GM21423 (cell line): ENCODE measurements at regions not wholly inside any gene's neighbourhood (a gene's known extent, or its start where the extent isn't known, plus 50 kb on each side); places are given as distances from the start of the nearest gene placed in this dataset.

ENCODE experiments used
- ATAC-seq: cut with Tn5 transposase; IDR thresholded peaks from one replicate; pipeline ENCODE4 v1.9.1; 2021; ENCODE audit warnings: mild to moderate bottlenecking, moderate library complexity; ENCODE audit not compliant: unreplicated experiment

DNA sequence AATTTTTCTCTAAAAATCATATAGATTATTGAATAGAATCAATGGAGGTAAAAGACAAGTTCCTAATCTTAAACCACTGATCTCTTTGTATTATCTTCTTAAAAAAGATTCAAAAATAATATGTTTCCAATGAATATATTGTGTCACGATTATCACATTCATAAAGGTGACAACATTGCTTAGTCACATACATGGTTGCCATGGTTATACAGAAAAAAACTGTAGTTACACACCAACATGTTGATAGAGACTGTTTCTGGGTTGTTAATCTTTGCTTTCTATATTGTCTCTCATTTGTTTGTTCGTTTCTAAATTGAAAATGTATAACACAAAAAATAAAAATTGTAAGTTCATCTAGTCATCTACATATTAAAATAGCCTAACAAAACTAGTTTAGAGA, 376.0 kb upstream of the ALCAM start:
- no peak for ATAC-seq

DNA sequence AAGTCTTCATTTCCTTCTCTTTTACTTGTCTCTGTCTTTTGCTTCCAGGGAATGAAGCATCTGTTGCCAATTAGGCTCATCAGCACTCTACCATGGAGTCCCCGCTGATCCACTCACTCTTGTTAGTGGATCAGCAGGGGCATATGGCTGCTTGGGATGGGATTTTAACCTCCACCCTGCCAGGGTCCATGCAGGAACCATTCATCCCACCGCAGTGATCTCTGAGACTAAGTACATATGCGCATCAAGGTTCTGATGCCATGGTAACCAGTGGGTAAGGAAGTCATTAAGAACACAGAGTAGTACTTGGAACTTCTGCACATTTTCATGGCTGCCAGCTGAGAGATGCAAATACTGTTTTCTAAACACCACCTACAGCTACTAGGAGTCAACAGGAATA, 374.0 kb upstream of the ALCAM start:
- no peak for ATAC-seq

DNA sequence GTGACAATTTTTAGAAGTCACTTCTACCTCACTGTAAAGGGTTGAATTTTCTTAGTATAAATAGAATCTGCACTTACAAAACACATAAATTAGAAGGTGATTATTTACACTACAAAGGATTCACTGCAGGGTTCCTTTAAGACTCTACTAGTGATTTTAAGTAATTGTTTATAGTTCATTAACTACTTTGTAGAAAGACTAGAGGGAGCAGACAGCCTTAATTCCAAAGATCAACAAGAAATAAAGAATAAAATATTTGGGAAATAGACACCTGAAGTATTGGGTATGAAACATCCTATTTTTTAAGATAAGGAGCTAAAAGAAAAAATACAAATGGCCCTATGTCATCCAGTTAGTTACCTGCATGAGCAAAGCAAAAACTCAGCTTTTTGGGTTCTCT, 360.5 kb upstream of the ALCAM start:
- ATAC-seq: no peak

DNA sequence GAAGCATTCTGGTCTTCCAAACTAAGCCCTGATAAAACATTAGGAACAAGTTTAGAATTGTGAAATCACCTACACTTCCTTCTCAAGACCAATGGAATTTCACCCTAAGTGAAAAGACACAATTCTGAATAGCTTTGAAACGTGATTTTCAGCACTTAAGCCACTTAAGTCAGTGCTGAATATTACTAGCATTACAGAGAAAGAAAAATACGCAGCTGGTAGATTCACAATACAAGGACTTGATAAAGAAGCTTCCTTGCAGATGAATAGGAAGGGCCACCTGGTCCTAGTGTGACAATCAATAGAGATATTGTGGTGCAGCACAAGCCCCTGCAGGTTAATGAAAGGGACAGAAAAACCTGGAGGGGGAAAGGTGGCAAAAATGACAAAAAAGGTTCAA, 353.1 kb upstream of the ALCAM start:
- ATAC-seq: no peak

DNA sequence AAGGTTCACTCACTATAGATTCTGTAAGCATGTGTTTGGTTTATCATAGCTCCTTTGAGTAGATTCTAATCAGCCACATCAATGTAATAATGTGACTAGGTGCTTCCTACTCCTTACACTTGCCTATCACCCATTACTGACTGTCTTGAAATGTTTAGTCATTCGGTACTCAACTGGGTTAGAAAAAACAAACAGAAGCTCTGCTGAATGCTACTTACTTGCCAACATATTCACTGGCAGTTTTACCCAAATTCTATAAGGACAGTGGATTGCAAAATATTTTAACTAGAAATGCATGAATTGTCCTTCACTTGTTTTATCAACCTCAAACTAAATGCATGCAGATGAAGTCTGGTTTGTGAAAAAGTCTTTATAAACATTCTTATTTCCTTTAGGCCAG, 352.1 kb upstream of the ALCAM start:
- no peak for ATAC-seq

DNA sequence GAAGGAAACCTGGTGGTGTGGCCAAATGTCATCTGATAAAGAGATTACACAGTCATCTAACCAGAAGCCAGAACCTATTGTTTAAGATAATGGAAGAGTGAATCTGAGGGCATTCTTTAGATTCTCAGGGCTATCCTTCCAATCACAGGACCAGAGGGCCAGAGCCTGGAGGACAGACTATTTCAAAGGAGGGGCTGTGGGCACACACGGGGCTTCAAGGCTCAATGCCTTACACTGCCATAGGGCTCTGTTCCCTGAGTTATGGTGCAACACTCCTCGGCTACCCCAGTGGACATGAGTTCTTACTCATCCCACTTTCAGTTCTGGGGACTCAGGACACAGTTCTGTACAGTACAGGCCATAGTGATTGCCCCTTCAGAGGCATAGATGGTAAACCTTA, 343.9 kb upstream of the ALCAM start:
- ATAC-seq: no peak

DNA sequence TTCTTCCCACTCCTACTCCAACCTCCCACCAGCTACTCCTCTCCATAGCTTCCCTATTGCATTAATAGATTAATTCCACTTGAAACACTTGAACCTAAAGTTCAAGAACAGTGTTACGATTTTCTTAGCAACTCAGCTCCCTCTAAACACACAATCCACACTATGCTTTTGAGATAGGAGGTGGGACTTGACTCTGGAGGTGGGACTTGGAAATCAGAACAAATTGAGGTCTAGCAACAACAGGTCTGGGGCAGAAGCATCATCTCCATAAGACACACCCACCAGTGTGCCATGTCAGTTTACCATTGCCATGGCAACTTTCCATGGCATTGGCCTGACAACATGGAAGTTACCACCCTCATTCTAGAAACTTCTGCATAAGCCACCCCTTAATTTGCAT, 336.5 kb upstream of the ALCAM start:
- no peak for ATAC-seq

DNA sequence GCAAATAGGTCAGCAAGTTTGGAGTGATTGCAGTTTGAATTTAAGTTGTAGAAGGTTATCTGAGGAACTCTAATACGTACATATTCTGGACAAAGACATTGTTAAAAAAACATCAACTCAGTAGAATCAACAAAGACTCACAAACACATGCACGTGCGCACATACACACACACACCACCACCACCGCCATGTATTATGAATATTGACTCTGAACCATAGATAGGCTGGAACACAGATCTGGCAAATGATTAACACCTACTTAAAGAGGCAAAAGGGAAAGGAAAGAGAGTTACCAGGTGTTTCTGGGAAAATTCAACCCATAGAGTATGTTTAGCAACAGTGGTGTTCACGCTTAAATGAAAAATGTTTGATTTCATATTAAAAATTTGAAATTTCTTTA, 334.2 kb upstream of the ALCAM start:
- ATAC-seq: no peak

DNA sequence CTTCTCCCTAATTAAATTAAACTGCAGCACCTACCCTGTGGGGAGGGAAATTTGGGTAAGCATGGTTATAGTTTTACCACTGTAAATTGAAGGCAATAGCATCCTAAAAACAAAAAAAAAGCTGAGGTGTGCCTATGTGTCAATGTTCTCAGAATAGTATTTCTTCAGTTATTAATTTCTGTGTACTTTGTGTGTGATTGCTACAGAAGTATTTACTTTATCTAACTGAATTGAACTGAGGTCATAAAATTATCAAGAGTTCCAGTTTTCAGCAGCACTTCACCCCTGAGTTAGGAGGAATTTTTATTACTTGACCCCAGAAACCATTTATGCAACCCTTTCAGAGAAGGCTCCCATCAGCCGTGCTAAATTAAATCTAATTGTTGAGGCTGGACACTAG, 333.6 kb upstream of the ALCAM start:
- ATAC-seq: no peak

DNA sequence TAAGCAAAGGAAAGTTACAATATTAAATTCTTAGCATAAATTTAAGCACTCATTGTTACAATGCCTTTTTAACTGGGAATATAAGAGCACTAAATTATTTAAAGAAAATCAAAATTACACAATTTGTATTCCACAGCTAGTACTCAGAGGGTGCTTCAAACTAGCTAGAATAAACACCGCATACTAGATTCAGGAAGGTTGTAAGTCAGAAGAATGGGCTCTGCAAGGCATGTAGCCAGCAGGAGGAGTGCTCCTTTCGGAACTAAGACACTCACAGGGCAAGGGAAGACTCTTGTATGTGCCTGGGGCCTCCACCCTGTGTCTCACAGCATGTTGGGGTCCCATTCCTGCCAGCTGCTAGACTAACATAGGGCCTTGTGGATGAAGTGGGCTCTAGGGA, 327.7 kb upstream of the ALCAM start:
- no peak for ATAC-seq

DNA sequence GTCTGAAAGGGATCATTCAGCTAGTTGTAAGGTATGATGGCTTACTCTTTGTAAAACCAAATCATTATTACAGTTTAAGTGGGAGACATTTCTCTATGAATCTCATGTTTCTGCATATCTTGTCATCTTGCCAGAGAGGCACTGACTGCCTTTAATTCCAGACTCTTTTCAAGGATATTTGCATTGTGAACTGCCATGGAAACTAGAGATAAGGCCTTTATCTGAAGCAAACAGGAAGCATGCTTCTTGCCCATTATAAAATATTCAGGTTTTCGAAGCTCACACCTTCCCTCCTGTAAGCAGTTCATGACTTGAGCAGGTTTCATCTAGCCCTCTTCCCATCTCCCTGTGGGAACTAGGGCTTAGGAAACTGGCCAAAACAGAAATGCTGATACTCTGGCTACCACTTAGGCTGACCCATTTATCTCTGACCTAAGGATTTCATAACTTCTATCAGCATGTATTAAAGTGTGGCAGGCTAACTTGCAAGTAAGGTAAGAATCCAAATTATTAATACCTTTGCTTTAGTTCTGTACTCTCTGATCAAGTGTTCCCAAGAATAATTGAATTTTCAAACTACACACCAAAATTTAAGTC, 326.6 kb upstream of the ALCAM start:
- ATAC-seq: no peak

DNA sequence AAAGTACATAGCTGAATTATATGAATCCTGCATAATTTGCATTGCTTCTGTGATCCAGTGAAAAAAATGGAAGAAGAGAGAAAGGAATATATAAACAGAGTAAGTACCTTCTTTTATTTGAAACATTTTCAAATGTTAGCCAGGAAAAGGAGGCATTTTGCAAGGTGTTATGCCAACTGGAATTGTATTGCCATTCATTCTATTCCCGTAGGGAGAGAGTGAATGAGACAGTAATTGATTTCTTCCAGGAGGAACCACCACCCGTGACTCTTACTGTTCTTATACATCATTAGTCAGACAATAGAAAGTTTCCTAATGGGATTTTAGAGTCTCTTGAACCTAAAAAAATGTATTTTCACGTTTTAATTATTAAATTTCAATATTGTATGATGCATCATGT, 324.1 kb upstream of the ALCAM start:
- ATAC-seq: no peak

DNA sequence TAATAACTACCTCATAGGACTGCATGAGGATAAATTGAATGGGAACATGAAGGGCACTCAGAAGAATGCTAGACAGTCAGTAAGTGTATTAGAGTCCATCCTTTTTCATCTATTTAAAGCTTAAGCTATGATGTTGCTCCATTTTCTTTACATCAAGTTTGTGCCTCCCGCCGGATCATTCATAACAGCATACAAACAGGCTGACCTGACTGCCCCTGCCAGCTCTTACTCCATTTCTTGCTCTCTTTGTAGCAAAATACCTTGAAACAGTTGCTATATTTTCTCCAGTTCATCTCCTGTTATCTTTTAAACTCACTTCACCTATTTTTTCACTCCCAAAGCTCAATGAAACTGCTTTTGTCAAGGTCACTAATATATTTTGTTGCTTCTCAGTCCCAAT, 315.6 kb upstream of the ALCAM start:
- no peak for ATAC-seq

DNA sequence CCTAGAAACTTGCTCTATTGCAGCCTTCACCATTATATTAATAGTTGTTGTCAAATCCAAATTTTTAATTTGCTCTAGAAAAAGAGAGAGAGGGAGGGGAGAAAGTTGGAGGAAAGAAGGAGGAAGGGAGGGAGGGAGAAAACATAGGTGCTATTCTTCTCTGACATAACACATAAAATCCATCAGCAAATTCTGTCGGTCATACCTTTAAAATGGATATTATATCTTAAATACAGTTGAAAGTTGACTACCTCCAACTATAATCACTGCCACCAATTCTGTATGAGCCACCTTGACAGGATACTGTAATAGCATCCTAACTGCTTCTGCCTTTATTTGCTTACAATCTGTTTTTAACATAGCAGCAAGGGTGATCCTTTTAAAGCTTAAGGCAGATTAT, 314.7 kb upstream of the ALCAM start:
- no peak for ATAC-seq

DNA sequence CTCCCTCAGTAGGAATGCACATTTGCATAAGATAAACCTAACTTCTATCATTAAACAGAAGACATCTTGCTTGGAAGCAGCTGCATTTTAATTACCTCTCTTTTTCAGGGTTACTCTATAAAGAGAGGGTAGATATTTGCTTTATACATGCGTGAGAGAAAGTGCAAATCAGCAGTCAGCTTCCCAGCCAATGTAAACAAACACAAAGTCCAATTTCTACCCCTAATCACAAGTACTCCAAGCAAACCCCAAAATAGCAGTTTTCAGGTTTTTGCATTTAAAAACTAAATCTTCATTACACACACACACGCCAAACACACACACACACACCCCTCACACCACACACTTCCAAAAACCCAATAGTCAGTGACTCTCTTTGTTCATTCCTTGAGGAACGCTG, 303.9 kb upstream of the ALCAM start:
- ATAC-seq: no peak

DNA sequence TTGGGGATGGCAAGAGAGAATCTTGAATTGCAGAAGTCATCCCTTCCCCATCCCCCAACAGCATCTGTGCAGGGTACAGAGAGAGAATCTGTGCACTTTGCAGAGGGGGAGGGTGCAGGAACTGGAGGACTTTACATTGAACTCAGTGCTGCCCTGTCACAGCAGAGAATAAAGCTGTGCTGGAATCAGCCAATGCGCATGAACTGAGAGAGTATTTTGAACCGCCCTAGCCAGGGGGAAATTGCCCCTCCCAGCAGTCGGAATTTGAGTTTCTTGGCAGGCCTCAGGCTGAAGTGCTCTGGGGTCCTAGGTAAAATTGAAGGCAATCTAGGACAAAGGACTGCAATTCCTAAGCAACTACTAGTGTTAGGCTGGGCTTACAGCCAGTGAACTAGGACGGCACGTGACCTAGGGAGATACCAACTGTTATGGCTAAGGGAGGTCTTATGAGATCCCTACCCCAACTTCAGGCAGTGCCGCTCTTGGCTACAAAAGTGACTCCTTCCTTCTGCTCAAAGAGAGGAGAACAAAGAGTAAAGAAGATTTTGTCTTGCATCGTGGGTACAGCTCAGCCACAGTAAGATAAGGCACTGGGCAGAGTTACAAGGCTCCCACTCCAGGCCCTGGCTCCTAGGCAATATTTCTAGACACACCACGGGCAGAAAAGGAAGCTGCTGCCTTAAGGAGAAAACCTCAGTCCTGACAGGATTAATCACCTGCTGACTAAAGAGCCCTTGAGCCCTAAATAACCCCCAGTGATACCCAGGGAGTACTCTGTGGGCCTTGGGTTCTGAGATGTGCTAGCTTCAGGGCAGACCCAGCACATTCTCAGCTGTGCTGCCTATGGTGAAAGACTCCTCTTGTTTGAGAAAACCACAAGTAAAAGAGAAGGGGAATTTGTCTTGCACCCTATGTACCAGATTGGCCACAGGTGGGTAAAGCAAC, 300.5 kb upstream of the ALCAM start:
- no peak for ATAC-seq

DNA sequence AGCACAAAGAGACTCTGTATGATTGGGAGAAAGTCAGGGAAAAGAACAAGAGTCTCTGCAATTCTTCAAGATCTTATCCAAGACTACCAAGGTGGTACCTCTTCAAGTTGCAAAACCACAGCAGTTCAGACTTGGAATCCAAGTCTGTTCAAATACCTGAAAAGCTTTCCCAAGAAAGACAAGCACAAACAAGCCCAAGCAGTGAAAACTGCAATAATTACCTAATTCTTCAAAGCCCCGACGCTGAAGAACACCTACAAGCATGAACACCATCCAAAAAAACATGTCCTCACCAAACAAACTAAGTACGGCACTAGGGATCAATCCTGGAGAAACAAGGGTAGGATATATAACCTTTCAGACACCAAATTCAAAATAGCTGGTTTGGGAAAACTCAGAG, 299.3 kb upstream of the ALCAM start:
- no peak for ATAC-seq

DNA sequence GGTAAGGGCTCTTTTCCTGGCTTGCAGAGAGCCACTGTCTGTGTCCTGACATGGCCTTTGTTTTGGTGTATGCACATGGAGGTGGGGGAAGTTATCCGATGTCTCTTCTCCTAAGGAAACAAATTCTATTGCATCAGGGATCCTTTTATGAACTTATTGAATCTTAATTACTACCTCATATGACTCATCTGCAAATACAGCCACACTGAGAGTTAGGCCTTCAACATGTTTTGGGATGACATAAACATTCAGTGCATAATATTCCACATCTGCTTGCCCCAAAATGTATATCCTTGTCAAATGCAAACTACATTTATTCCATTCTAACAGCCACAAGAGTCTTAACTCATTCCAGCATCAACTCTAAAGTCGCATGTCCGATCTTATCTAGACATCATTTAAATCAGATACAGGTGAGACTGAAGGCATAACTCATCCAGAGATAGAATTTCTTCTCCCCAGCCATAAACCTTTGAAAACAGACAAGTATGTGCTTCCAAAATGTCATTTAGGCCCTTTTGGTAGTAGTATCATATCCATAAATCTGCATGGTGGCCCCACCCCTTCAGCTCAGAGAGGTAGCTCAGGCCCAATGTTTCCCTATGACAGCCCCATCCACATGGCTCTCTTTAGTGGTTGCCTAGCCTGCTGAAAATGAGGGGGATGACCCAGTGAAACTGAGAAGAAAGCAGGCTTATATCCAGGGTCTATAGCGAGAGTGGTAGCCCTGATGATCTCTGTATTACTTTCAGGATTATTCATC, 289.5 kb upstream of the ALCAM start:
- ATAC-seq: no peak

DNA sequence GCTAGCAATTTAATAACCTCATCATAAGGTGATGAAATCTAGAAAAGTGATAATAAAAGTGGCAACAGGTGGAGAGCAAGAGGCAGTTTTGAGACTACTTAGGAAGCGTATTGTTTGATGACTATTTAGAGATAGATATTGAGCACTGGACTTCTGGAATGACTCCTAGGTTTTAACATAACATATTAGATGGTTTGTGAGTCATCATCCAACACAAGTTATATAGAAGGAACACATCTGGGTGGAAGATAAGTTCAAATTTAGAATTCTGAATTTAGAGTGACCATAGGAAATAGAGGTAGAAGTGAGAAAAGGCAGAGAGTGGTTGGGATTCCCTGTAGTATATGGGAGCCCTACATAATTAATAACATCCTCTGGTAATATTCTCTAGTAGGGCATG, 282.8 kb upstream of the ALCAM start:
- no peak for ATAC-seq

DNA sequence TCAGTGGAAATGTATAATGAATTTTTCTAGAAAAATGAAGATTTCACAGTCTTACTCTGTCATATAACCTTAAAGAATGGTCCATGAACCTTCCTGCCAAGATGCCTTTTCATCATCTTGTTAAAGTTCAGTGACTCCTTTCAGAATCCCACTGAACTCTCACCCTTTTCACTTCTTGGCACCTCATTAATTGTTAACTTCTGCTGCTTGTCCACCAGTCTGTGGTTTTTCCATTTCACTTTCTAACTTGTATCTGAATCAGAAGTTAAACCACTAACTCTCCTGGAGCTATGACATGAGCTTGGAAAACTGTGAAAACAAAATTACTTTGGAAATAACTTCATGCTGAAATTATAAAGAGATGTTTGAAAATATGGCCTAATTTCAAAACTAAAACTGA, 281.2 kb upstream of the ALCAM start:
- ATAC-seq: no peak

DNA sequence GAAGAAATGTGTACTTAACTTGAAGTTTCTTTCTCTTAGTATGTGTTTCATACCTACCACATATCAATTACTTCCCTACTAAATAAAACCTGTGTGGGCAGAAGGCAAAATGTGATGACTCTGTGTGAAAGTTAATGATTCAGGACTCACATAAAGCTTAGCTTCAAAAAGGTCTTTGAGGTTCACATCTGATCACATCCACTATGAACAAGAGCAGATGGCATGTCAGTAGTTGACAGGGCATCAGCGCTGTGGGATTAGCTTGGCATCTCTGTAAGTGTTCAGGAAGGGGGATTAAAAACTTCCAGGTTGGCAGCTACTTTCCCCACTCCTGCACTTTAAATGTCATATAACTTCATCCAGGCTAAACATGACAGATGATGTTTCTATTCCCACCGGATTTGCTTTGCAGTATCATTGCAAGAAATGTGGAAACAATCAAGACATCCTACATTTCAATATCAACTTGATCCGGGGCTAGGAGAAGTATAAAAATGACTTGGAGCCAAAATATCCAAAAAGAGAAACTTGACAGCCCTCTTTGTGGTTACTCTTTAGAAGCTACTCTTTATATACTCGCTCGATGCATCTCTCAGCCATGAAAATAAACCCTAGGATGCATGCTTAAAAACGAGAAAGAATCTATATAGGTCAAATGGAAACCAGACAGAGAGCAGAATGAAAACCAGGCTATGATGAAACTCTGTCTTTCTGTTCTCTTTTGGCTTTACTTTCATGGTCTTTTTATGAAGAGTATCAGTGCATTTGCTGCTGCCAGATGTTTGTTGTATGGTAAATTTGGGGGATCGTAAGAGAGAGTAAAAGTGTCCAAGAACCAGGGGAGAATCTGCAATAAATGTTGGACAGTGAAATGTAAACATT, 273.1 kb upstream of the ALCAM start:
- no peak for ATAC-seq
